Prostate gland (tissue), 2 donors: ENCODE measurements at regions not wholly inside any gene's neighbourhood (a gene's known extent, or its start where the extent isn't known, plus 50 kb on each side); places are given as distances from the start of the nearest gene placed in this dataset.

Experiments
- POLR2A ChIP-seq: fragments of 450-650 bp; IDR thresholded peaks from one replicate; pipeline ENCODE4 v1.6.1; 2016; ENCODE audit warnings: antibody characterized with exemption, mild to moderate bottlenecking
- TF ChIP-seq, protein P1 (sequence below), 4 experiments: fragments of 200-600 bp in 2 of 4; fragments of 450-650 bp in 2 of 4; sonication (generic) in 2 of 4; IDR thresholded peaks; 1 replicate in 3 of 4; 2 replicates in 1 of 4; pipeline ENCODE4 v1.5.1; 2016 to 2019; ENCODE audit warnings: antibody characterized with exemption in 4 of 4, mild to moderate bottlenecking in 2 of 4, moderate library complexity in 2 of 4

DNA sequence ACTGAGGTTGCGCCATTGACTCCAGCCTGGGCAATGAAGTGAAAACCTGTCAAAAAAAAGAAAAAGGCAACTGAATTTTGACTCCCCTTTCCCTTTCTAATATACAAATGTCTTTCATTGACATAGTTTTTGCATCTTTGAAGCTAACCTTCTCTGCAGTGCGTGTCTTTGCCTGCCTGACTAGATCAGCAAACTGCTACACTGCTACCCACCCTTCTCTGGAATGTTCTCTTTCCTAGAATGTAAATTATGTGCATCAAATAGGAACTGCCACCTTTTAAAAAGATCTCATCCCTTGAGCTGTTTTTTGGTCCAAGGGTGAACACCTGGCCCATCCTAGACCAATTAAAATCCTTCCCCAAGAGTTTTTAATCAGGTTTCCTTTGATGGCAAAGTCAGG lies 127.6 kb downstream of the SLC28A3 start:
- TF ChIP-seq, protein P1, sequence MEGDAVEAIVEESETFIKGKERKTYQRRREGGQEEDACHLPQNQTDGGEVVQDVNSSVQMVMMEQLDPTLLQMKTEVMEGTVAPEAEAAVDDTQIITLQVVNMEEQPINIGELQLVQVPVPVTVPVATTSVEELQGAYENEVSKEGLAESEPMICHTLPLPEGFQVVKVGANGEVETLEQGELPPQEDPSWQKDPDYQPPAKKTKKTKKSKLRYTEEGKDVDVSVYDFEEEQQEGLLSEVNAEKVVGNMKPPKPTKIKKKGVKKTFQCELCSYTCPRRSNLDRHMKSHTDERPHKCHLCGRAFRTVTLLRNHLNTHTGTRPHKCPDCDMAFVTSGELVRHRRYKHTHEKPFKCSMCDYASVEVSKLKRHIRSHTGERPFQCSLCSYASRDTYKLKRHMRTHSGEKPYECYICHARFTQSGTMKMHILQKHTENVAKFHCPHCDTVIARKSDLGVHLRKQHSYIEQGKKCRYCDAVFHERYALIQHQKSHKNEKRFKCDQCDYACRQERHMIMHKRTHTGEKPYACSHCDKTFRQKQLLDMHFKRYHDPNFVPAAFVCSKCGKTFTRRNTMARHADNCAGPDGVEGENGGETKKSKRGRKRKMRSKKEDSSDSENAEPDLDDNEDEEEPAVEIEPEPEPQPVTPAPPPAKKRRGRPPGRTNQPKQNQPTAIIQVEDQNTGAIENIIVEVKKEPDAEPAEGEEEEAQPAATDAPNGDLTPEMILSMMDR (IDR thresholded peaks at IDR 0.05): no peak
- TF ChIP-seq POLR2A: no peak
